ENCODE measurements at regions not wholly inside any gene's neighbourhood (a gene's known extent, or its start where the extent isn't known, plus 50 kb on each side); places are given as distances from the start of the nearest gene placed in this dataset.

- Mint-ChIP-seq H3K36me3 (no peaks in the 10 kb centered on the region), H3K4me1 (ENCODE audit: low read depth in 2 of 2) (no peaks in the 10 kb centered on the region), H3K4me3 (no peak overlapping the region), H3K9me3 (peaks cover 4% of the 10 kb centered on the region), H3K27ac (no peak overlapping the region), H3K27me3 (no peaks in the 10 kb centered on the region)
- no peak for DNase-seq (ENCODE audit: low spot score)
- no peak for ATAC-seq
Measured at GRCh38 chr5:4905674-4906520, 234.2 kb upstream of the ADAMTS16 start.

- Mint-ChIP-seq H3K4me1 (ENCODE audit: low read depth in 2 of 2) (no peaks in the 10 kb centered on the region), H3K27me3 (no peaks in the 10 kb centered on the region), H3K4me3 (no peak overlapping the region), H3K36me3 (no peaks in the 10 kb centered on the region), H3K27ac (no peak overlapping the region), H3K9me3 (no peaks in the 10 kb centered on the region)
- no peak for DNase-seq (ENCODE audit: low spot score)
- no peak for ATAC-seq
Measured at GRCh38 chr5:4906786-4907185, 233.3 kb upstream of the ADAMTS16 start.

- H3K27me3 Mint-ChIP-seq: no peaks in the 10 kb centered on the region
- no peaks in the 10 kb centered on the region for H3K9me3 Mint-ChIP-seq
- no peak overlapping the region for H3K27ac Mint-ChIP-seq
- no peaks in the 10 kb centered on the region for H3K36me3 Mint-ChIP-seq
- DNase-seq (ENCODE audit: low spot score) (no peak), ATAC-seq (no peak)
- H3K4me3 Mint-ChIP-seq: no peak overlapping the region
- no peaks in the 10 kb centered on the region for H3K4me1 Mint-ChIP-seq (ENCODE audit: low read depth in 2 of 2)
Measured at GRCh38 chr5:4907571-4907970, 232.6 kb upstream of the ADAMTS16 start.

GRCh38 chr5:4909086-4909485, 231.0 kb upstream of the ADAMTS16 start:
- Mint-ChIP-seq H3K27ac (no peak overlapping the region), H3K4me3 (no peak overlapping the region), H3K4me1 (ENCODE audit: low read depth in 2 of 2) (no peaks in the 10 kb centered on the region), H3K27me3 (no peaks in the 10 kb centered on the region), H3K36me3 (no peaks in the 10 kb centered on the region), H3K9me3 (no peaks in the 10 kb centered on the region)
- ATAC-seq (no peak), DNase-seq (ENCODE audit: low spot score) (no peak)

GRCh38 chr5:4911646-4912403, 228.3 kb upstream of the ADAMTS16 start:
- H3K4me1 Mint-ChIP-seq (ENCODE audit: low read depth in 2 of 2): no peaks in the 10 kb centered on the region
- no peak overlapping the region for H3K4me3 Mint-ChIP-seq
- DNase-seq (ENCODE audit: low spot score) (no peak), ATAC-seq (no peak)
- H3K27me3 Mint-ChIP-seq: no peaks in the 10 kb centered on the region
- H3K27ac Mint-ChIP-seq: no peak overlapping the region
- no peaks in the 10 kb centered on the region for H3K36me3 Mint-ChIP-seq
- peaks cover 4% of the 10 kb centered on the region for H3K9me3 Mint-ChIP-seq

GRCh38 chr5:4921929-4922328, 218.2 kb upstream of the ADAMTS16 start:
- Mint-ChIP-seq H3K27ac (no peak overlapping the region), H3K4me3 (no peak overlapping the region), H3K4me1 (ENCODE audit: low read depth in 2 of 2) (no peaks in the 10 kb centered on the region), H3K36me3 (no peaks in the 10 kb centered on the region), H3K27me3 (no peaks in the 10 kb centered on the region), H3K9me3 (peaks cover 3% of the 10 kb centered on the region)
- DNase-seq (ENCODE audit: low spot score): no peak
- ATAC-seq: no peak

GRCh38 chr5:4924577-4924976, 215.6 kb upstream of the ADAMTS16 start:
- no peaks in the 10 kb centered on the region for H3K27me3 Mint-ChIP-seq
- no peaks in the 10 kb centered on the region for H3K36me3 Mint-ChIP-seq
- no peak overlapping the region for H3K4me3 Mint-ChIP-seq
- no peak overlapping the region for H3K27ac Mint-ChIP-seq
- no peaks in the 10 kb centered on the region for H3K4me1 Mint-ChIP-seq (ENCODE audit: low read depth in 2 of 2)
- DNase-seq (ENCODE audit: low spot score) (no peak), ATAC-seq (no peak)
- H3K9me3 Mint-ChIP-seq: peaks cover 3% of the 10 kb centered on the region

GRCh38 chr5:4927097-4927496, 213.0 kb upstream of the ADAMTS16 start:
- no peaks in the 10 kb centered on the region for H3K4me1 Mint-ChIP-seq (ENCODE audit: low read depth in 2 of 2)
- H3K36me3 Mint-ChIP-seq: no peaks in the 10 kb centered on the region
- DNase-seq (ENCODE audit: low spot score) (no peak), ATAC-seq (no peak)
- peaks cover 3% of the 10 kb centered on the region for H3K9me3 Mint-ChIP-seq
- no peak overlapping the region for H3K27ac Mint-ChIP-seq
- no peaks in the 10 kb centered on the region for H3K27me3 Mint-ChIP-seq
- no peak overlapping the region for H3K4me3 Mint-ChIP-seq

GRCh38 chr5:4928409-4928808, 211.7 kb upstream of the ADAMTS16 start:
- Mint-ChIP-seq H3K36me3 (no peaks in the 10 kb centered on the region), H3K9me3 (peaks cover 2% of the 10 kb centered on the region), H3K4me1 (ENCODE audit: low read depth in 2 of 2) (no peaks in the 10 kb centered on the region), H3K27ac (no peak overlapping the region), H3K4me3 (no peak overlapping the region), H3K27me3 (no peaks in the 10 kb centered on the region)
- ATAC-seq (no peak), DNase-seq (ENCODE audit: low spot score) (no peak)

- Mint-ChIP-seq H3K9me3 (peaks cover 4% of the 10 kb centered on the region), H3K4me3 (no peak overlapping the region), H3K27ac (no peak overlapping the region)
Measured at GRCh38 chr5:4929092-4929655, 211.0 kb upstream of the ADAMTS16 start.

GRCh38 chr5:4939042-4939781, 200.9 kb upstream of the ADAMTS16 start:
- Mint-ChIP-seq H3K27me3 (no peaks in the 10 kb centered on the region), H3K36me3 (no peaks in the 10 kb centered on the region), H3K4me1 (ENCODE audit: low read depth in 2 of 2) (no peaks in the 10 kb centered on the region), H3K9me3 (no peaks in the 10 kb centered on the region), H3K4me3 (no peak overlapping the region), H3K27ac (no peak overlapping the region)
- no peak for ATAC-seq
- no peak for DNase-seq (ENCODE audit: low spot score)

More at GRCh38 chr5:4929092-4929655, 211.0 kb upstream of the ADAMTS16 start:
- ATAC-seq (no peak), DNase-seq (ENCODE audit: low spot score) (no peak)
- Mint-ChIP-seq H3K36me3 (no peaks in the 10 kb centered on the region), H3K4me1 (ENCODE audit: low read depth in 2 of 2) (no peaks in the 10 kb centered on the region), H3K27me3 (no peaks in the 10 kb centered on the region)

- Mint-ChIP-seq H3K27ac (no peak overlapping the region), H3K4me1 (ENCODE audit: low read depth in 2 of 2) (no peaks in the 10 kb centered on the region), H3K27me3 (no peaks in the 10 kb centered on the region), H3K9me3 (no peaks in the 10 kb centered on the region), H3K4me3 (no peak overlapping the region), H3K36me3 (no peaks in the 10 kb centered on the region)
- ATAC-seq (no peak), DNase-seq (ENCODE audit: low spot score) (no peak)
Measured at GRCh38 chr5:4941161-4941560, 199.0 kb upstream of the ADAMTS16 start.

- Mint-ChIP-seq H3K9me3 (no peaks in the 10 kb centered on the region), H3K36me3 (no peaks in the 10 kb centered on the region), H3K27me3 (no peaks in the 10 kb centered on the region), H3K27ac (no peak overlapping the region), H3K4me3 (no peak overlapping the region), H3K4me1 (ENCODE audit: low read depth in 2 of 2) (no peaks in the 10 kb centered on the region)
- ATAC-seq (peak in 1 of 2 donors; percentile 57), DNase-seq (ENCODE audit: low spot score) (no peak)
Measured at GRCh38 chr5:4941957-4942830, 197.9 kb upstream of the ADAMTS16 start.
